ENCODE measurements at regions not wholly inside any gene's neighbourhood (a gene's known extent, or its start where the extent isn't known, plus 50 kb on each side); places are given as distances from the start of the nearest gene placed in this dataset.
"Not testable (repeated sequence)": the region's sequence is repeated elsewhere in the genome, so short reads cannot be mapped to it uniquely, and the experiment has no call there.

- CTCF ChIA-PET = no interaction called here
- POLR2A ChIA-PET = no interaction called here
Measured at GRCh38 chr20:40293740-40294139, 395.3 kb downstream of the MAFB start.

GRCh38 chr20:40291493-40292135 lies 397.4 kb downstream of the MAFB start:
- ChIA-PET CTCF (no interaction called here), POLR2A (no interaction called here)

DNA sequence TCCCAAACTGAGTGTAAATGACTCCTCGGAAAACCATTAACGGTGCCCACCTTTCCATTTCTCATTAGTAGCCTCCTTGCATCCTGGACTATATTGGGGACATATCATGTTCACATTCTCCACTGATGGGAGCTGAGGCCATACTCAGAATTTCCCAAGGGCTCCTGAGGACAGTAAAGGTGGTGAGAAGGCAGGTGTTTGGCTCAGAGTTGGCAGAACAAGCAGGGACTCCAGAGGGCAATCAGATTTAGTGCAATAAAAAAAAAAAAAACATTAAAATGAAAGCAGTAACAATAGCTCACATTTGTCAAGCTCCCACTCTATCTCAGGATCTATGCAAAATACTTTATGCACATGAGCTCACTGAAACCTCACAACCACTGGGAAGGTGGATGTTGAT lies 401.4 kb downstream of the MAFB start:
- CTCF ChIA-PET = no interaction called here
- POLR2A ChIA-PET = no interaction called here

DNA sequence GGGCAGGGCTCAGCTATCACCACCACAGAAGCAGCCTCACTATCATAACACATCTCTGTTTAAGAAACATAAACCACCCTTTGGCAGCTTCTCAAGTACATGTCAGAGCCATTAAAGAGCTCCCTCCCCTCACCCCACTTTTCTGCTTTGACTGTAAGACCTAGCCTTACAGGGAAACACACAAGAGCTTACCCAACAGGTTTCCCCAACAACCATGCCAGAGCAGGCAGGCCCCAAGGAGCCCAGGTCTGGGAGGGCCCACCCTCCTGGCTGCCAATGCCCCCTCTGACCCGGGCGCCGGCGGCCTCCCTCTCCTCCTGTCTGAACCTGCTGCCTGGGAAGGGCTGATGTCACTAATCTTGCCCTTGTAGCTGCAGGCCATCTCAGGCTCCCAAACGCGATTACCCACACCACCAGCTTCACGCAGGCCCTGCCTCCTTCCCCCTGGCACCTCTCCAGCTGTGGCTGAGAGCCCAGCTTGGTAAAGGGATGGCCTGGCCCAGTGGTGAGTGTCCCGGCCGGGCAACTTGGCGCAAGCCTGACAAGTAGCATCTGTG lies 402.0 kb downstream of the MAFB start:
- CTCF ChIA-PET = no interaction called here
- POLR2A ChIA-PET = no interaction called here

- POLR2A ChIA-PET = no interaction called here
- CTCF ChIA-PET = no interaction called here
Measured at GRCh38 chr20:40284611-40285010, 404.4 kb downstream of the MAFB start.

- POLR2A ChIA-PET = no interaction called here
- CTCF ChIA-PET = no interaction called here
Measured at GRCh38 chr20:40283689-40284088, 405.3 kb downstream of the MAFB start.

DNA sequence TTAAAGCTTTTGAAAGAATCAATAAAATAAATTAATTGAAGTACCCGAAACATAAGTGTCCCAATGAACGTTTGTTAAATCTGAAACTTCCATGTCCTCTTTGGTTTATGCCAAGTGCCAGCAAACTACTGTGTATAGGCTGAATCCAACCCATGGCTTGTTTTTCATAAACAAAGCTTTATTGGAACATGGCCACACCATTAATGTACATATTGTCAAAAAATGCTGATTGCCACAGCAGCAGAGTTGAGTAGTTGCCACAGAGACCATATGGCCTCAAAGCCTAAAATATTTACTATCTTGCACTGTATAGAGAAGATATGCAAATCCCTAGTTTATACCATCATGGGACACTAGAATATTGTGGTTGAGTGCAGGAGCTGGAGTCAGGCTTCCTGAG lies 406.1 kb downstream of the MAFB start:
- ChIA-PET CTCF (no interaction called here), POLR2A (no interaction called here)

- CTCF ChIA-PET = no interaction called here
- POLR2A ChIA-PET = no interaction called here
Measured at GRCh38 chr20:40282541-40282940, 406.5 kb downstream of the MAFB start.

- POLR2A ChIA-PET = no interaction called here
- CTCF ChIA-PET = no interaction called here
Measured at GRCh38 chr20:40280616-40281015, 408.4 kb downstream of the MAFB start.

DNA sequence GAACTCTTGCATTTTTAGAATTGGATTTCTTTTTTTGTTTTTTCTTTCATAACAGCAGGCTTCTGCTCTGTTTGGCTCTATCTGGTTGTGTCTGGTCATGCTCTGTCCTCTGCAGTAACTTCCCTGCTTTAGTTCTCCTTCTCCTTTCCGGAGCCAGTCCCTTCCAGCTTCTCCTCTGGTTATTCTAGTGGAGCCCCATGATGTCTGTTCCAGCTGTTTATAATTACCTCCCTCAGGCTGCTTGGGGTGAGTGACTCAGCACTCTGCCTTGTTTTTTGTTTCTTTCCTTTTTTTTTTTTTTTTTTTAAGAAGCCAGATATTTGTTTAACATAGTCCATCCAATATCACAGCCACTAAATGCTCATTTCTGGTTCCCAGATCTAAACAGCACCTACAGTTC lies 409.6 kb downstream of the MAFB start:
- ChIA-PET POLR2A (no interaction called here), CTCF (no interaction called here)

DNA sequence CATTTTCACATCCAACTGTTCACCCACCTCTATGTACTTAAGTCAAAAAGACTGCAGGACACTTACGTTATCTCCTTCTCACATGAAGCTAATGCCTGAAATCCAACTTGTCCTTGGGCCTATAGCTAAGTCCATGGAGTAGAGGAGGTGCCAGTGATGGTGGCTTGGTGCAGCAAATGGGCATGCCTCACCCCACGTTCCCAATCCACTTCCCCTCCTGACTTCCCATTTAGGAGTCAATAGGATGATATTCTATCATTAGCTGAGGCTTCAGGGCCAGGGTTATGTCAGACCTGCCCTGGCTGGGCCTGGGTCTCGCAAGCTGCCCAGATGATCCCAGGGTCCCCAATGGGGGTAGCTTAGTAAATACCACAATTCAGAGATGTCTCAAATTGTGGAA lies 410.4 kb downstream of the MAFB start:
- ChIA-PET CTCF (no interaction called here), POLR2A (no interaction called here)

- ChIA-PET POLR2A (no interaction called here), CTCF (no interaction called here)
Measured at GRCh38 chr20:40276301-40276700, 412.7 kb downstream of the MAFB start.

DNA sequence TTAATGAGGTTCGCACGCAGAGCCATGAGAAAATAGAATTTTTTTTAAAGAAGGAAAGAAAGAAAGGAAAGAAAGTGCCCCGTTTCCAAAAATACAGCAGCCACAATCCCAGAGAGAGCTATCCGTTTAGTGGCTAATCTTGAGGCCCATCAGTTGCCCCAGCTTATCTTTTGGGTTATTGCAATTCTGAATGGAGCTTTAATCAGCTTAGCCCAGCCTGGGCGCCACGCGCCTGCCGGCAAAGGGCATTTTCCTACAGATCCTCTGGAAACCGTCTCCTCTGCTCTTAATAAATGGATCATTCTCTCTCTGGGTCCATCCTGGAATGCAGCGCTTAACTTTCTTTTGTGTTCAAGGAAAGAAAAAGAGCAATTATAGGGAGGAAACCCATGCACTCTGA lies 413.3 kb downstream of the MAFB start:
- ChIA-PET CTCF (no interaction called here), POLR2A (no interaction called here)

- POLR2A ChIA-PET = no interaction called here
- CTCF ChIA-PET = no interaction called here
Measured at GRCh38 chr20:40274912-40275533, 414.0 kb downstream of the MAFB start.

GRCh38 chr20:40269274-40269673 lies 419.8 kb downstream of the MAFB start:
- POLR2A ChIA-PET, CTCF ChIA-PET: not testable (repeated sequence)

GRCh38 chr20:40268321-40269075 lies 420.5 kb downstream of the MAFB start:
- ChIA-PET POLR2A (no interaction called here), CTCF (no interaction called here)

DNA sequence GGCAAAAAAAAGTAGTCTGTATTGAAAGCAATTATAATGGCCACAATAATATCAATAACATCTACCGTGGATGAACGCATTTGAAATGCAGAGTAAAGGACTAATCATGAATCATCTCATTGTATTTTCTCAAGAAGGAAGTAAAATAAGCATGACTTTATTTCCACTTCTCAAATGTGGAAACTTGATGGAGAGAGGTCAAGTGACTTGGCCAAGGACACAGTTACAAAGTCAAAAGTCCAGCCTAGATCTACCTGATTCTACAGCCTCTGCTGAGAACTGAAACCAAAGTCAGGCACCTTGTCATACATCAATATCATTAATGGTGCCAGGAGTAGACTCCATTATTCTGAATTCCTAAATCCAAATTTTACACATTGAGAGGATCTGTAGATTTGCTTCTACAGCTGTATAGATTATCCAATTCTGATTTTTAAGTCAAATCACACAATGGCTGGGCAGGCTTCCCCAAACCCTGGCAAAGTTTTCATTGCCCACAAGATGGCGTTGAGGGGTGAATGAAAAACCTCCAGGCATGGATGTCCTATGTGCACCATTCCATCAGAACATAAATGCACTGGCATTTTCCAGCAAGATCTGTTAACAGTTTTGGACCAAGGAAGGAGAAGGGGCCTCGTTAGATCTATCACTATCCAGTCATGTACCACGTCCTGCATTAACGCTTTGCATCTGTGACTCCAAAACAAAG lies 423.1 kb downstream of the MAFB start:
- ChIA-PET CTCF (no interaction called here), POLR2A (no interaction called here)

GRCh38 chr20:40262219-40262618 lies 426.8 kb downstream of the MAFB start:
- ChIA-PET POLR2A (no interaction called here), CTCF (no interaction called here)

DNA sequence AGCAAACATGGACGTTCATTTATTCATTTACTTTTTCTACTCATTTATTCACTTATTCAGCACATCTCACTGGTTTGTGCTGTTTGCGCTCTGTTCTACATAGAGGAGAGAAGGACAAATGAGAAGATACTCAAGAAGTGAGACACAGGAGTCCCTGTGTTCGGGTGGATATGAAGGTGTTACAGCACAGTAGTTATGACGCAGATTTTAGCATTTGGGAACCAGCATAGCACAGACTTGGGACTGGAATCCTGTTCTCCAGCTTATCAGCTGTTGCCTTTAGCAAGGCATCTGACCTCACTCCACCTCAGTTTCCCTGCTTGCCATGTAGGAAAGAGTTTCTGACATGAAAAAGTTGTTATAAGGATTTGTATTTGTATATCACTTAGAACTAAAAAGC lies 430.1 kb downstream of the MAFB start:
- ChIA-PET POLR2A (no interaction called here), CTCF (no interaction called here)

- ChIA-PET POLR2A (no interaction called here), CTCF (no interaction called here)
Measured at GRCh38 chr20:40257763-40258162, 431.3 kb downstream of the MAFB start.

DNA sequence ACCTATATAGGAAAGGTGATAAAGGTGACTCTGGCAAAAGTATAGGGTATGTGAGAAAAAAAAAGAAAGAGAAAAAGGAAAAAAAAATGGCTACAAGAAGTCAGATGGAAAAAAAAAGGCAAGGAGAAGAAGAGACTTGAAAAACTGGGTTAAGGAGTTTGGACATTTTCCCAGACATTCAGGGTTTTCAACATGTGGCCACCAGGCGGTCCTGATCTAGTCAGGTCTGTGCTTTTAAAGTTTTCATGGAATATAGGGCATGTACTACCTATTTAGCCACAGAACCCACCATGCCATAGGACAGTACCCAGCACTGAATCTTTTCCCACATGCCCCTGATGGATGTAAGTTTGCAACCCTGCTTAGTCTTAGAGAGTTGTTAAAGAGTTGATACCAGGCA lies 433.7 kb downstream of the MAFB start:
- ChIA-PET POLR2A (no interaction called here), CTCF (no interaction called here)
